G401 (cell line): ENCODE measurements at regions not wholly inside any gene's neighbourhood (a gene's known extent, or its start where the extent isn't known, plus 50 kb on each side); places are given as distances from the start of the nearest gene placed in this dataset.

Experiments used
- DNase-seq: peaks from one replicate; pipeline ENCODE4 v3.0.0-alpha.2; 2015; ENCODE audit warnings: low spot score
- in situ Hi-C: cut with HindIII; loops from 2 replicates; pipeline ENCODE4 v1.10.0; 2016; ENCODE audit warnings: low sequenced_read_pairs, mixed read lengths

- in situ Hi-C loops: no loop called here
- DNase-seq: no peak
These were observed 289.0 kb downstream of the TLE3 start for GRCh38 chr15:69808756-69809155.

GRCh38 chr15:69809421-69809820 lies 288.3 kb downstream of the TLE3 start:
- DNase-seq: no peak
- in situ Hi-C loops: no loop called here

GRCh38 chr15:69810431-69811354 lies 287.0 kb downstream of the TLE3 start:
- no peak for DNase-seq
- in situ Hi-C loops: no loop called here

- DNase-seq: no peak
- in situ Hi-C loops: no loop called here
These were observed 284.9 kb downstream of the TLE3 start for GRCh38 chr15:69812861-69813261.

- no peak for DNase-seq
- in situ Hi-C loops: no loop called here
These were observed 283.8 kb downstream of the TLE3 start for GRCh38 chr15:69813881-69814280.

- in situ Hi-C loops: no loop called here
- no peak for DNase-seq
These were observed 282.8 kb downstream of the TLE3 start for GRCh38 chr15:69814932-69815331.

GRCh38 chr15:69815793-69816192 lies 281.9 kb downstream of the TLE3 start:
- in situ Hi-C loops: no loop called here

GRCh38 chr15:69816522-69816921 lies 281.2 kb downstream of the TLE3 start:
- in situ Hi-C loops: no loop called here
- DNase-seq: no peak

More at GRCh38 chr15:69815793-69816192, 281.9 kb downstream of the TLE3 start:
- DNase-seq: no peak

GRCh38 chr15:69818529-69818928 lies 279.2 kb downstream of the TLE3 start:
- in situ Hi-C loops: no loop called here

GRCh38 chr15:69819371-69819770 lies 278.3 kb downstream of the TLE3 start:
- in situ Hi-C loops: no loop called here
- no peak for DNase-seq

More at GRCh38 chr15:69818529-69818928, 279.2 kb downstream of the TLE3 start:
- no peak for DNase-seq

- in situ Hi-C loops: no loop called here
- no peak for DNase-seq
These were observed 276.9 kb downstream of the TLE3 start for GRCh38 chr15:69820819-69821218.

- DNase-seq: no peak
- in situ Hi-C loops: no loop called here
These were observed 274.4 kb downstream of the TLE3 start for GRCh38 chr15:69823223-69823907.

GRCh38 chr15:69824075-69824876 lies 273.4 kb downstream of the TLE3 start:
- in situ Hi-C loops: no loop called here
- no peak for DNase-seq

- DNase-seq: no peak
- in situ Hi-C loops: no loop called here
These were observed 272.8 kb downstream of the TLE3 start for GRCh38 chr15:69824877-69825406.

- in situ Hi-C loops: no loop called here
- DNase-seq: no peak
These were observed 271.5 kb downstream of the TLE3 start for GRCh38 chr15:69825941-69826818.

- in situ Hi-C loops: no loop called here
- no peak for DNase-seq
These were observed 270.9 kb downstream of the TLE3 start for GRCh38 chr15:69826819-69827175.

- DNase-seq: no peak
- in situ Hi-C loops: no loop called here
These were observed 270.0 kb downstream of the TLE3 start for GRCh38 chr15:69827751-69828150.

- in situ Hi-C loops: no loop called here
- DNase-seq: no peak
These were observed 269.4 kb downstream of the TLE3 start for GRCh38 chr15:69828181-69828828.
